ENCODE measurements at regions not wholly inside any gene's neighbourhood (a gene's known extent, or its start where the extent isn't known, plus 50 kb on each side); places are given as distances from the start of the nearest gene placed in this dataset.

DNA sequence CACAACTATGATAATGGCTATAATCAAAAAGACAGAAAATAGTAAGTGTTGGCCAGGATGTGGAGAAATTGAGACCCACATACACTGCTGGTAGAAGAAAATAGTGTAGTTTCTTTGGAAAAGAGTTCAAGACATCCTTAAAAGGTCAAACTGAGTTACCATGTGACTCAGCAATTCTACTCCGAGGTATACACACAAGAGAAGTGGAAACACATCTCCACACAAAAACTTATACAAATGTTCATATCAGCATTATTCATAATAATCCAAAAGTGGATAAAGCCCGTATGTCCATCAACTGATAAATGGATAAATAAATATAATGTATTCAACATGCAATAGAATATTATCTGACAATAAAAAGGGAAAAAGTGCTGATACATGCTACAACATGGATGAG, 532.2 kb downstream of the NR2F1-AS1 start:
- no peak for DNase-seq

DNA sequence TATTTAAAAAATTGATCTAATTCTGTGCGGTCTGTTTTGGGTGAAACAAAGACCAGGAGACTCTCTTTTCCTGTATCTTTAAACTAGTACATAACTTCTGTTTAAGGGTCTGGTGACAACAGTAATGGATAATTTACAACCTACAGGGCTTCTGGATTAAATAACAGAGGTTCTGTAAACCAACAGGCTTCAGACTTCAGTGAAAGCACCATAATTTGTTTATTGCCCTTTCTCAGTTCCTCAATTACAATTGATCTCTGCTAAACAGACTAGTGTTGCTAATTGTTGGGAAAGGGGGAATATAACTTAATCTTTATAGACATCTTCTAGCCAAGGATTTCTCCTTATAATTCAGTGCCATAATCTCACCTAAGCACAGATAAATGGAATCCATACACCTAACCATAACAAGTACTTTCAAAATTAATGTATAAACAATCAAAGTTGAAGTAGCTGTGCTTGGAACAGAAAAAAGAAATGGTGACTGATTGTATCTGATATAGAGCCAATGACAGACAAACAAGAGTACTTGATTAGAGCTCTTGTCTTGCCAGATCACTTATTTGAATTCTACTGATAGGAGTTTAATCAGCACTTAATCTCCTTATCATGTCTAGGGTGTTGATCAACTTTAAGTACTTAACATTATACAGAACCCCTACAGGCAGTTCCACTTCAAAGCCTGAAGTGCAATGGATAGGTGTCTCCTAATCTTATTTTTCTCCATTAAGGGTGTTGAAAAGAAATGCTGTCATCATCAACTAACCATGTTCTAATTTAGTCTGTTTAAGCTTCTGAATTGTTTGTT, 536.0 kb downstream of the NR2F1-AS1 start:
- DNase-seq, result no peak

DNA sequence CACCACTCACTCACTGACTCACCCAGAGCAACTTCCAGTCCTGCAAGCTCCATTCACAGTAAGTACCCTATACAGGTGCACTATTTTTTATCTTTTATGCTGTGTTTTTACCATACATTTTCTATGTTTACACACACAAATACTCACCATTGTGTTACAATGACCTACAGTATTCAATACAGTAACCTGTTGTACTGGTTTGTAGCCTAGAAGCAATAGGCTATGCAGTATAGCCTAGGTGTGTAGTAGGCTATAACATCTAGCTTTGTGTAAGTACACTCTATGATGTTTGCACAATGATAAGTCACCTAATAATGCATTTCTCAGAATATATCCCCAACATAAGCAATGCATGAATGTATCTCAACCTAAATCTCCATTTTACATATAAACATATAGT, 541.1 kb downstream of the NR2F1-AS1 start:
- DNase-seq, result no peak

DNA sequence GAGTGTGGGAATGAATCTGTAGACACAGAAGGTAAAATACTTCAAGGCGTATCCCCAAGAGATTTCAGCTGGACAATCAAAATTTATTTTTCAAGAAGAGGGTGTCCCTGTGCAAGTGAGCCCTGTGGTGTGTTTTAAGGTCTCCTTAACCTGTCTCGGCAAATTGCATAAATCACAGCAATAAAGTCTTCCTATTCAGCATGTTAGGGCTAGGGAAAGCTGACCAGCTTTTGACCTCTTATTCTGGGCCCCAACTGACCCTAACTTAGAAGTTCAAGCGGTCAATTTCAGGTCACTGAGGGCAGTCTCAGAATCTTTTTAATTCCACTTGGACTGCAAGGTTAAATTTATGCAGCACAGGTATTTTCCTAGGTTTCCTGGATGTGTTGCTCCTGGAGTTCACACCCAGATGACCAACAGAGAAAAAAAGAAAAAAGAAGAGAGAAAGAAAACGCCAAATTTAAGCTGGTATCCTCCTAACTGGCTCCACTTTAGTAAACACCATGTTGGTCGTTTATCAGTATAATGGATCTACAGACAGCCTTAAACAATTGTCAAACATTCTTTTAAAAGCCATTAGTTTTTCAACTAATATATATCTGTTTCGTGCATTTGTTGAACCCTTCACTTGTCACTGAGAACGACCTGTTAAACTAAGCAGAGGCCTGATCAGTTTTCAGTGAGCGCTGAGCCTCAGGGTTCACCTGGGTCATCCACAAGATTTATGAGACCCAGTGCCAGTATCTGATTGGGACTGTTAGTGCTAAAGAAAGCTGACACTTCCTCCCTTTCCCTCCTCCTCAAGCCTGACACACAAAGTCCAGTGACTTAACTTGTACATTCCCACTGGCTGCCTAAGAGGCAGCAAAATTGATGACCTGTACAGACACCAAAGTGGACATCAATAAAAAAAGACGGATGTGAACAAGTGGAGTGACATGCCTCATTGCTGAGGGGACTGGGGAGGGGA, 546.1 kb downstream of the NR2F1-AS1 start:
- DNase-seq, result no peak

DNA sequence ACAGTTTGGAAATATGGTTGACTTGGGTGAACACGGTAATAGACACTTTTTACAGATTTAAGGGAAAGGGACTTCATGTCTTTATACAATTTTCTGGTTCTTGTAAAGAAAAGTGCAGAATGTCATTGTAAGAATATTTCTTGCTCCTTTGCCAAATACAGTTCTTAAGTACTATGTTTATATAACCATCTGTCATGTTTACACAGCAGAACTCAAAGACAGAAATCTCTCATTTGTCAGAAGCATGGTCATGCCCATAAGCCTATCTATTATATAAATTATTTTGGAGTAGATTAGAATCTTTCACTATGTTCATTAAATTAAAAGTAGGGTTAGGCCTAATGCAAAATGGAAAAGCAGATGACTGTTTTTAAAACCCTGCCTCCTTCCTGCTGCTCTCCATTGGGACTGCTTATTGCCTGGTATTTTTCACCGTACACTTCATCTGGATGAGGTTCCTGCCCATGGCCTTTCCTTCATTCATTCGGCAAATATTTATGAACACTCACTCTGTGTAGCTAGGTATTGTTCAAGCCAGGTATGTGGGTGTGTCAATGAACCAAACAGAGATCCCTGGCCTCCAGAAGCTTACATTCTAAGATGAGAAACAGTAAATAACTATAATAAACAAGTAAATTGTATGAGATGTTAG, 558.1 kb downstream of the NR2F1-AS1 start:
- DNase-seq, result no peak

DNA sequence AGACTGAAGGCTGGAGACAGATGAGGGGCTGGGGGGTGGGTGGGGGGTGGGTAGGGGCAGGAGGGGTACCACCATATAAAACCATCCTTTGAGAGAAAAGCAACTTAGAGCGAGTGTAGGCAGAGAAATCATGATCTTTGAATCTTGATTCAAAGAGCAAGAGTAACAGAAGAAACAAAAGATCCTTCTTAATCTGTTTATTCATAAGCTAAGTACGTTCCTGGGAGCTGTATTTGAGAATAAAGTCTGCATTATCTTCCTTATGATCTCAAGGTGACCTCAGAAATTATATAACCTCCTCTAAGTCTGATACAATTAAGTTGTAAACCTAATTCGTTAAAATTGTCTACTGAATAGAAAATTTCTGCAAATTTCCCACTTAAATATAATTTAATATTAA, 558.8 kb downstream of the NR2F1-AS1 start:
- DNase-seq, result no peak

DNA sequence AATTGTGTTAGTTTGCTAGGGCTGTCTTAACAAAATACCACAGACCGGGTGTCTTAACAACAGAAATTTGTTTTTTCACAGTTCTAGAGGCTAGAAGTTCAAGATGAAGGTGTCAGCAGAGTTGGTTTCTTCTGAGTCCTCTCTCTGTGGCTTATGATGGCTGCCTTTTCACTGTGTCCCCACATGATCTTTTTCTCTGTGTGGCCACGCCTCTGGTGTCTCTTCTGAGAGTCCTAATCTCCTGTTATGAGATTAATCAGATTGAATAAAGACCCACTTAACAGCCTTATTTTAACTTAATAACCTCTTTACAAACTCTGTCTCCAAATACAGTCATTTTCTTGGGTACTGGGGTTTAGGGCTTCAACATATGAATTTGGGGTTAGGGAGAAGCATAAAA, 561.1 kb downstream of the NR2F1-AS1 start:
- no peak for DNase-seq

DNA sequence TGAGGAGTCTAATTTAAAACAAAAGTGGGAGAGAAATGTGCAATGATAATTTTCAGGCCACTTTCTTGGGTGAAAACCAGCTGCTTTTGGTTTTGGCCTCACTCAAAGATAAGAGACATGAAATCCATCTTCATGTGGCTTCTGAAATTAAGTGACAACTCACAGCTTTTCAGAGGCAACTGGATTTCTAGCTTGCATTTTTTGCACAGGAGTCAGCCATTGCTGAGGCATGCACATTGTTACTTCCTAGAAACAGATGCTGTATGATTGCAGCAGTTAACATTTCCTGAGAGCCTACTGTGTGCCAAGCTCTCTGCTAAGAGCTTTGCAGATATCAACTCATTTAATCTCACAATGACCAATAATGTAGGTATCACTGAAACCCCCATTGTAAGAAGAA, 562.6 kb downstream of the NR2F1-AS1 start:
- DNase-seq, result no peak

DNA sequence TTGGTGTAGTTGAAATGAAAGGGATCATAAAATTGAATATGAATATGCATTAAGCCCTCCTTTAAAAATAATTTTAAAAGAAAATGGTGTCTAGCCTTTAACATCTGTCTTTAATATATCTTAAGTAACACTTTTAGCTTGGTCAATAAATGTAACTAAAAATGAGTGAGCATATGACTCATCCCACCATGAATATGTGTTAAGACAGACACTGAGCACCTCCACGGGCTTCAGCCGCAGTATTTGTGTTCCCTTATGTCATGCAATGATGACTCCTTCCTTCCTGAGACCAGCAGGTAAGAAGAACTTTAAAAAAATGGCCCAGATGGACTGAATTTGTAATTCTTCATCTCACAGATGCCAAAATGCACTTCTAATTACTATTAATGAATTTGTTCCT, 563.2 kb downstream of the NR2F1-AS1 start:
- DNase-seq, result no peak

DNA sequence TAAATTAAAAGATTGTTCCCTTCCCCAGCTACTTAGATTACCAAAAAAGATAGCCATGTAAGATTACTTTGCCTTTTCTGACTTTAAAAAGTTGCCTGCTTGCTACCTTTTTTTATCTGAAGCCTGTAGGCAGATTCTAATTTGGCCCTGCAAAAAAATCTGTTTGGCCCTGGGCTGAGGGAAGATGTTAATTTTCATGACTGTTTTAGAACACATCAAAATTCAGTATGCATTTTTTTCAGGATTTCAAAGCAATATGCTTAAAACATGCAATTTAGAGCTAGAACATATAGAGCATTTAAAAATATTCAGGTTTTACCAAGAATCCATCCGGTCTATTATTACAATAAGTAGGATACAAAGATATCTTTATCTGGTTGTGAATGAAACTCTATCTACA, 563.6 kb downstream of the NR2F1-AS1 start:
- DNase-seq, result no peak

DNA sequence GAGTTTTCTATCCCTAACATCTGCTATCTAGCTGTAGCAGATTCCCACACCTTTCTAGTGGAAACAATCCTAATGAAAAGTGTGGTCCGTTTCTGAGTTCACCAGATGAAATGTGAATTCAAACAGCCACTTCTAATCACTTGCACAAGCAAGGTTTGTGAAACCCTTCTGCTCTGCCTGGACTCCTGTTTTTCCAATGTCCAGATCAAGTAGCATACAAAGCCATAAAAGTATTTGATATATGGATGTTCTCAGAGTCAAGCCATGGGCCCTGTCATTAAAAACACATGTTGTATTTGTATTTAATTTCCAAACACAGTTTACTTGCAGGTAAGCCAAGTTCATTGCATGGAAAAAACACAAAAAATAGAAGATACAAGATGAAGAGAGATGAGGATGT, 570.4 kb downstream of the NR2F1-AS1 start:
- no peak for DNase-seq

DNA sequence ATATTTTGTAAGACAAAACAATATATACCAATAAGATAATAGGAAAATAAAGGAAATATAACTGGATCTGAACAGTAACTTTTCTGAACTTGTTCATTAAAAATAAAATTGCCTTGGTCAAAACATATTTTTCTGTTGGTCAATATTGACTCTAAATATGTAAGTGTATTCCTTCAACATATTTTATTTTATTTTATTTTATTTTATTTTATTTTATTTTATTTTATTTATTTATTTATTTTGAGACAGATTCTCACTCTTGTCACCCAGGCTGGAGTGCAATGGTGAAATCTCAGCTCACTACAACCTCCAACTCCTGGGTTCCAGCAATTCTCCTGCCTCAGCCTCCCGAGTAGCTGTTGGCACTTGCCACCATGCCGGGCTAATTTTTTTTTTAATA, 571.0 kb downstream of the NR2F1-AS1 start:
- no peak for DNase-seq

DNA sequence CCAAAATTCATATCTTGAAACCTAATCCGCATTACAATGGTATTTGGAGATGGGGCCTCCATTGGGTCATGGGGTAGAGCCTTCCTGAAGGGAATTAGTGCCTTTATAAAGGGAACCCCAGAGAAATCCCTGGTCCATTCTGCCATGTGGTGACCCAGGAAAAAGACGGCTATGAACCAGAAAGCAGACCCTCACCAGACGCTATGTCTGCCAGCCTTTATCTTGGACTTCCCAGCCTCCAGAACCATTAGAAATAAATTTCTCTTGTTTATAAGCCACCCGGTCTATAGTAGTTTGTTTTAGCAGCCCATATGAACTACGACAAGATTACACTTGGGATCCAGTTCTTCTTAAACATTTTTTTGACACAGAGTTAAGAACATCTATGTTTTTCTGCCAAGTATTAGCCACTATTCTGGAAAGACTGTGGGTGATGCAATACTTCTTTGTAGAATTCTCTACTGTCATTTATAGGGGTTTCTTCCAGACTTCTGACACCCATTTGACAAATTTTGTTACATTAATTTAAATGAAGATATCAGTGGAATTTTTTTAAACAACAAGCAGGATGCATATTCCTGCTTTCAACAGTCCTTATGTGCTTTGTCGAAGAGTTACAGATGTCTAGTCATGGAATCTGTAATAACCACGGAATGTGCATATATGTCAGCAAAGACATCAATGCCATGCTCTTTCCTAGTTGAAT, 572.4 kb downstream of the NR2F1-AS1 start:
- DNase-seq, result no peak

DNA sequence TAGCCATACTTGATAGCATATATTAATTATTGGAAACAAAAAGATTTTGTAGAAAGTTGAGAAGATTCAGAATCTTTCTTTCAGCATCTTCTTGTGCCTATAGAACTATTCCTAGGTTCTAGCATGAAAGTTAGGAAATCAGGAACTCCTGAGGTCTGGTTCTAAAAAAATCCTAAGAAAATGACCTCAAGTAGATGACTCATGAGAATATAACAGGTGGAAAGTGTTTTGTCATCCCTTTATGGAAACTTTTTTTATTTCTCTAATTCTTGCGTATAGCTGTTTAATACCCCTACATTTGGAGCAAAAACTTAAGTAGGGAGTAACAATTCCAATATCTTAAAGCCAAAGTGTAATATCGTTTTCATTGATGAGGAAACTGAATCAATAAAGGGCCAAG, 574.1 kb downstream of the NR2F1-AS1 start:
- no peak for DNase-seq

DNA sequence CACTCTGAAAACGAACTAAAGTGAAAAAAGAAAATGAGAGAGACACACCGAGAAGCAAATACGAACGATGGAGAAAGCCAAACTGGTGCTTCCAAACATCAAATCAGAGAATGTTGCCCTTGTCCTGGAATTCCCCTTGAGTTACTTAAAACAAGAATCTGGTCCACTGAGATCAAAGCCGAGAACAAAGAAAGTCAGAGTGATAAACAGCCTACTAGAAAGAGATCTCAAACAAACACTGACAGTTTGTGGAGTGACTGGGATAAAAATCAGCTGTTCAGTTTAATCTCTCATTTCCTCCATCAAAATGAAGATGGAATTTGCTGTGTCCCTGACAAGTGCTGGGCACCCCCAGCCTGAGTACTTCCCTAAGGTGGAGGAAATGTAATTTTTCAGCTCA, 582.6 kb downstream of the NR2F1-AS1 start:
- no peak for DNase-seq

DNA sequence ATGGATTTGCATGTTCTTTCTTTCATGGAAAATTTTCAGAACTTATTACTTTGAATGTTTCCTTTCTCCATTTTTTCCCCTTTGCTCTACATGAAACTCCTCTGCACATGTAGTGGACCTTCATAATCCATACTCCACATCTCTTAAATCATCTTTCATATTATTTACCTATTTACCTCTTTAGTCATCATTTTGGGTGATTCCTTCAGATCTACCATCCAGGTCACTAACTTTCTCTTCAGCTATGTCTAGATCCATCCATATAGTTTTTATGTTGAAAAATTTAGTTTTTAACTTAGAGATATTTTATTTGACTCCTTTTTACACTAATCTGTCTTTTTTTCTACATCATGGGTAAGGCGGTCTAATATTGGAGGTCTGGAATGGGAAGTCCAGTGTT, 586.6 kb downstream of the NR2F1-AS1 start:
- no peak for DNase-seq

DNA sequence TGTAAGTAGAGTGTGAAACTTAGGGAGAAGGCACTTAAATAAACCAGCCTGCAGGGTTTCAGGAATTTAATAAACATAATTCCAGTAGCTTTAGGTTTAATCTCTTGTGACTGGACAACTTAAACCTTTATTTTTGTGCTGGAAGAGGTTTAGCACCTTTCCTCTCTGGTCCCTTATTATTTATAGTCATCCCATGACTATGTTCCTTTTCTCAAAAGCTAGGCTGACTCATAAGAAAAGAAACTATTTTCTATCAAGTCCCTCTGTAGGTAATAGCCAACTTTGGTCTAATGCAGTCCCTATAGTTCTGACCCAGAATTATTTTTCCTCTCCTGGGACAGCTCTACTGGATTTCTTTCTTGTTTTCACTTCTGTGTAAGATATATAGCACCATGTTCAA, 588.9 kb downstream of the NR2F1-AS1 start:
- DNase-seq, result no peak

DNA sequence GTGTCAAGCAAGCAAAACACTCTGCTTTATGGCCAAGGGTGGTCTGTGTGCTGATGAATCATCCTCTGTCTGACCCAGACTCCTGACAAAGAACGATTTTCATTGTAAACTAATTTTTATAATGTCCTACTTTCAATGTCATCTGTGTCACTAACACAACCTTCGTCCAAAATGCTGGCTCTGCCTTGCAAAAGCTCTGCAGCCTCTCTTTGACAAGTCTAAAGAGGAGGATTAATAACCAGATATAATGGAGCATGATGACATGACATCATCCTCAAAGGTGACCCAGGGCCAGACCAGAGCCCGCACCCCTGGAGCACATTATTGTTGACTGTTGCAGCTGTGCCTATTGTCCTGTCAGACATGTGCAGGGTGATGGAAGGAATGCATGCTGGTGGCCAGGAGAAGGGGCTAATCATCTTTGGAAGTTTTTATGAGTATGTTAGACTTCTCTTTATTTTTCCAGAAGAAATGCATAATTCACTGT, 589.4 kb downstream of the NR2F1-AS1 start:
- DNase-seq, result no peak

DNA sequence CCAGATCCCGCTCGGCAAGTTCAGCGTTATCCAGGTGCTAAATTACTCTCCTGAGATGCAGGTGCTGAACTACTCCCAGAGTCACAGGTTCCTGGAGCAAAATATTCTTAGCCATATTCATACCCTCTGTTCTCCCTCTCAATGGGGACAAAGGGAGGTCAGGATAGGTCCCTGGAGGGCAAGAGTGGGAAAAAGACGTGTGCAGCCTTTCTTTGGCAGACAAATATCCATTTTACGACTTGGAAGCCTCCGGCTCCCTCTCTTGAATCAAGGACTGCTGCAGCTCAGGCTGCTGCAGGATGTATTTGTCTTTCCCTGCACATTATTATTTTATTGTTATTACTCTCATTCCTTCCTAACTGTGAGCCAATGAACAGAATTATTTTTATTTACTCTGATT, 590.2 kb downstream of the NR2F1-AS1 start:
- DNase-seq, result no peak

DNA sequence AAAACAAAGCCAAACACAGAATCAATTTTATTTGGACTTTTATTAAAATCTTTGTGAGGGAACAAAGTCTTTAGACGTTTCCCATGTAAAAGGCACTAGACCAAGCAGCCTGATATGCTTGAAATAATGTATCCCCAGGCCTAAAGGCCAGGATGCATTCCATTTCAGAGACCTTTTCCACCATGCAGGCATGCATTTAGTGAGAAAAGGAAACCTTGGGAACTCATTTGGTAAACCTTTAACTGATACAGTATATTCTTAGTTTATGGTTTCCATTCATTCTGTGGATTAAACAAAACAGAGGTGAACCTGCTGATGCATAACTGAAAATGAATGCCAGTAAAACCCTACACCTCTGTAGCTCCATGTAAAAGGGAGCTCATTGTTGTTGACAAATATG, 600.0 kb downstream of the NR2F1-AS1 start:
- DNase-seq, result no peak

DNA sequence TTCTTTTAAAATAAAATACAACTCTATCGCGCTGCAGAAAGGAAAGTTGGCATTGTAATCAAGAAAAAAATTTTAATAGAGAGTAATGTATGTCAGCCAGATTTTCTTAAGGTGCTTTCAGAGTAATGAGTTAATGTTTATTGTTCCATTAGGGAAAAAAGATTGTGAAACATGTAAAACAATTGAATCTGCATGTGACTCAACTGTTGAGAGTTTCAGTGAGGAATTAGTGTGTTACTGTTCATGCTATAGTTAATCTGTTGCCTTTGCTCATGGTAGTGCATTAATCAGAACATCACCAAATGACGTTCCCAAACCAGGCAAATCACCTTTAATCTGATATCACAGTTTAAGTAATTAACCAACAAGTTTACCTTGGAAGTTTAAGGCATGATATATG, 600.5 kb downstream of the NR2F1-AS1 start:
- DNase-seq, result no peak

DNA sequence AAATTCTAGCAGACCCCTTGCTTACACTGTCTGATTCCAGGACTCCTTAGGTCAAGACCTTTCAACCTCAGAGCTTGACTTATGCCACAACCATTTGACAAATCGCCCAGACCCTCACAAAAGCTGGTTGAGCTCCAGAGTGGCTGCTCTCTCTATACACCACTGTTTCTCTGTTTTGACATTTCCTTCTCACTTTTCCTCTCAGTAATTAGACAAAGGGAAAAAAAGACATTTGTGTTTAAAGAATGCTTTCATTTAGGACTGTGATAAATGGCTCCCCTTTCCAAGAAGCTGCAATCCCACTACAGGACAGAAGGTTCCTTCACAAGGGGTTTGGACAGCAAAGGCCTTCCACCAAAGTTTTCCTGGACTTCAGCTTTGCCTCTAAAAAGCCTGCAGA, 601.3 kb downstream of the NR2F1-AS1 start:
- no peak for DNase-seq

Data from stimulated activated naive CD4-positive, alpha-beta T cell (primary cell).